Chondrocyte (in vitro differentiated cells): ENCODE measurements at regions not wholly inside any gene's neighbourhood (a gene's known extent, or its start where the extent isn't known, plus 50 kb on each side); places are given as distances from the start of the nearest gene placed in this dataset.

ENCODE experiments used
- DNase-seq: peaks from one replicate; pipeline ENCODE4 v3.0.0; 2021; ENCODE audit warnings: mixed read lengths, low spot score
- H3K27ac Mint-ChIP-seq: one replicate; pipeline ENCODE4 v1.8.0; 2021; ENCODE audit warnings: mild to moderate bottlenecking, moderate library complexity, mixed read lengths; ENCODE audit not compliant: unreplicated experiment
- H3K27me3 Mint-ChIP-seq: 2 replicates; pipeline ENCODE4 v1.8.0; 2021; ENCODE audit warnings: low read depth, mixed read lengths
- H3K36me3 Mint-ChIP-seq: 2 replicates; pipeline ENCODE4 v1.8.0; 2021; ENCODE audit warnings: low read depth, mixed read lengths
- H3K4me1 Mint-ChIP-seq: 2 replicates; pipeline ENCODE4 v1.8.0; 2021; ENCODE audit warnings: low read depth, mild to moderate bottlenecking, mixed read lengths
- H3K4me3 Mint-ChIP-seq: one replicate; pipeline ENCODE4 v1.8.0; 2021; ENCODE audit warnings: mild to moderate bottlenecking, moderate library complexity, mixed read lengths; ENCODE audit not compliant: unreplicated experiment
- H3K9me3 Mint-ChIP-seq: 2 replicates; pipeline ENCODE4 v1.8.0; 2021; ENCODE audit warnings: low read depth, mixed read lengths
- TF ChIP-seq, protein P1 (sequence below): fragments of 200-600 bp; sonication (generic); IDR thresholded peaks from 2 replicates; pipeline ENCODE4 v1.5.0; 2021; ENCODE audit warnings: antibody characterized with exemption, mild to moderate bottlenecking, moderate library complexity

DNA sequence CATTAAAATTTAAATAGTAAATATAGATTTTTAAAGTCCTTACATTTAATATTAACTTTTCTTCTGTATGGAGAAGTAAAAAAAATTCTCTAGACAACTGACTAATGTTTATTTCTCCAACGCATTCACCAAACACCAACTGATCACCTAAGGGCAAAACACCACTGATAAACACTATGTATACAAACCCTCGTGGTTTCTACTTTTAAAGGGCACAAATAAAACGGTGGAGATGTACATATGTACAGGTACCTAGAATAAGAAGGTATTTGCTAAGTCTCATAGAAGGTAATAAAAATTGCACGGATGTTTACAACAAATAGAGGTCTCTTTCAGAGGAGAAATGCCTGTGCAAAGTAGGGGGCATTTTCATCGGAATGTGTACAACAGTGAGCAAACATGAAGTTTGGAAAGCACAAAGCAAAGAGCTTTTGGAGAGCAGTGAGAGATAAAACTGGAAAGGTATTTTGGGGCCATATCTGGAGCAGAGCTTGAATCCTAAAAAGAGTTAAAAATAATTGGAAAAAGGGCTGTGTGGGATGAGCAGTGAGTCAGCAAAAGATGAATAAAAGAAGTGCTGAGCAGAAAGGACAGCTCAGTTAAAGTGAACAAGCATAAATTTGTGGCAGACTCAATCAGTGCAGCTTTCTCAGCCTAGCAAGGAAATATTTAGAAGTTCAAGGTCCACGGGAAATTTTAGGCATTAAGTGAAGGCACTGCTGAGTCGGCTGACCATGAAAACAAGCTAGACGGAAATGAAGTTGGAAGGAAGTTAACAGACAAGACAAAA lies 160.0 kb downstream of the TMEM161B start:
- DNase-seq, result no peak
- Mint-ChIP-seq H3K27ac (no peak overlapping the region), H3K4me3 (no peak overlapping the region), H3K36me3 (no peaks in the 10 kb centered on the region), H3K4me1 (no peaks in the 10 kb centered on the region), H3K9me3 (no peaks in the 10 kb centered on the region), H3K27me3 (peaks cover 3% of the 10 kb centered on the region)
- TF ChIP-seq, protein P1, sequence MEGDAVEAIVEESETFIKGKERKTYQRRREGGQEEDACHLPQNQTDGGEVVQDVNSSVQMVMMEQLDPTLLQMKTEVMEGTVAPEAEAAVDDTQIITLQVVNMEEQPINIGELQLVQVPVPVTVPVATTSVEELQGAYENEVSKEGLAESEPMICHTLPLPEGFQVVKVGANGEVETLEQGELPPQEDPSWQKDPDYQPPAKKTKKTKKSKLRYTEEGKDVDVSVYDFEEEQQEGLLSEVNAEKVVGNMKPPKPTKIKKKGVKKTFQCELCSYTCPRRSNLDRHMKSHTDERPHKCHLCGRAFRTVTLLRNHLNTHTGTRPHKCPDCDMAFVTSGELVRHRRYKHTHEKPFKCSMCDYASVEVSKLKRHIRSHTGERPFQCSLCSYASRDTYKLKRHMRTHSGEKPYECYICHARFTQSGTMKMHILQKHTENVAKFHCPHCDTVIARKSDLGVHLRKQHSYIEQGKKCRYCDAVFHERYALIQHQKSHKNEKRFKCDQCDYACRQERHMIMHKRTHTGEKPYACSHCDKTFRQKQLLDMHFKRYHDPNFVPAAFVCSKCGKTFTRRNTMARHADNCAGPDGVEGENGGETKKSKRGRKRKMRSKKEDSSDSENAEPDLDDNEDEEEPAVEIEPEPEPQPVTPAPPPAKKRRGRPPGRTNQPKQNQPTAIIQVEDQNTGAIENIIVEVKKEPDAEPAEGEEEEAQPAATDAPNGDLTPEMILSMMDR, result no peak

- Mint-ChIP-seq H3K9me3 (no peaks in the 10 kb centered on the region), H3K27ac (no peak overlapping the region), H3K36me3 (no peaks in the 10 kb centered on the region), H3K4me3 (no peak overlapping the region), H3K4me1 (no peaks in the 10 kb centered on the region), H3K27me3 (peaks cover 10% of the 10 kb centered on the region)
- DNase-seq, result no peak
- TF ChIP-seq, protein P1, result no peak
Measured at GRCh38 chr5:88094906-88095496, 173.6 kb downstream of the TMEM161B start.

DNA sequence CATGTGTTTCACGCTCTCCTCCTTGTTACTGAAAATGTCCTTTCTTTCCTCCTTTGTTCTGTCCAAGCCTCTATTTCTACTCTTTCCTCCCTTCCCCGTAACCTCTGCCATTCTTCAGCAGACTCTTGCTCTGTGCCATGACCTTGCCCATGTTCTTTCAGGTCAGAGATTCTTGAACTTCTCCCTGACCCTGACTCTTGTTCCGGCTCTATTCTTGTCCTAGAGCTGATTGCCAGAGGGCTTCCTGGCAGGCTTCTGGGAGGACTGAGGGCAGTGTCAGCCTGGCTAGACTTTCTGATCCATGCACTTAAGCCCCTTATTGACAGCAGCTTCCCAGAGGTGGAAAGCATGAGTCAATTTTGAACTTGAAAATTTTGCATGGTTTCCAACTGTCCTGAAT lies 174.2 kb downstream of the TMEM161B start:
- TF ChIP-seq, protein P1, result no peak
- H3K36me3 Mint-ChIP-seq, result no peaks in the 10 kb centered on the region
- no peak for DNase-seq
- no peaks in the 10 kb centered on the region for H3K4me1 Mint-ChIP-seq
- H3K27ac Mint-ChIP-seq, result no peak overlapping the region
- peaks cover 9% of the 10 kb centered on the region for H3K27me3 Mint-ChIP-seq
- no peaks in the 10 kb centered on the region for H3K9me3 Mint-ChIP-seq
- no peak overlapping the region for H3K4me3 Mint-ChIP-seq

DNA sequence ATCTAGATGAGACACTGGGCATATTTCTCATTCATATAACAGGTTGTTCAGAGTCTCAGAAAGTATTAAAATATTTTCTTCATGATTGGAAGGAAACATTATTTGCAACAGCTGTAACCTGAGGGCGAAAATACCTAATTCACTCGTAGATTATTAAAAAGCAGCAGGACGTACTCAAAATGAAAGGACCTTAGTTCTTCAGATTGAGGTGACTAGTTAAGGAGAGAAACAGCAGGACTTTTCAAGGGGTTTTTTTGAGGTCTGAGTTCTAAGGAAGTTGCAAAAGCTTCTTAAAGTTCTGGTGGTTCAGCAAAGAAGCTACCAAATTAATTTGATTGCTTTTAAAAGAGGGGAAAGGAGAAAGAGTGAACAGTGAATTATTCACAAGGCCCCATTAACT lies 174.9 kb downstream of the TMEM161B start:
- H3K9me3 Mint-ChIP-seq, result no peaks in the 10 kb centered on the region
- peaks cover 9% of the 10 kb centered on the region for H3K27me3 Mint-ChIP-seq
- no peaks in the 10 kb centered on the region for H3K36me3 Mint-ChIP-seq
- no peak for DNase-seq
- no peaks in the 10 kb centered on the region for H3K4me1 Mint-ChIP-seq
- H3K4me3 Mint-ChIP-seq, result no peak overlapping the region
- TF ChIP-seq, protein P1, result no peak
- no peak overlapping the region for H3K27ac Mint-ChIP-seq

DNA sequence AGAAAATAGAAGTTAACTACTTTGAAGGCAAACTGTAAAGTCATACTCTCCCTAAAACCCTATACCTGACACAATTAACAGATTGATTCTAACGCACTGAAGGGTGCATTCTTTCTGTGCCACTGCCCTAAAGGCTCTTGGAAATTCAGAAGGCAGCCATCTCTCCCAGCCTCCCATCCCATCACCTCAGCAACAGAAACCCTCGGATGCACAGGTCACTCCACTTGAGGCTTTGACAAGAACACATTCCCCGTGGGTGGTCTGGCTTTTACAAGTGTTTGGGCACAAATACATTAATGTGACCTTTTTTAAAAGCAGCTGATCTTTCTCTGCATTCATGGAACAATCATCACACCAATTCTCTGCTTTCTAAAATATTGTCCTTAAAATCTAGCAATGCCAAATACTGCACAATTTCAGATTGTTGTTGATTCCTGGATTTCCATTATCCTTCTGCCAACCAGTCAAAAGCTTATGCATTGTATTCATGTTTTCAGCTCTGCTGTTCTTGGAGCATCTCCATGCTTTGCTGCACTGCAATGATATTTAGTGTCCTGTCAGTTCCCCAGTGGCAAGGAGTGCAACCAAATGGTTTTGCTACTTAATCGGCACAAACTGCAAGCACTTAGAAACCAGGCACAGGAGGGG lies 175.6 kb downstream of the TMEM161B start:
- DNase-seq, result no peak
- TF ChIP-seq, protein P1, result no peak
- Mint-ChIP-seq H3K9me3 (no peaks in the 10 kb centered on the region), H3K4me3 (no peak overlapping the region), H3K36me3 (no peaks in the 10 kb centered on the region), H3K4me1 (no peaks in the 10 kb centered on the region), H3K27ac (no peak overlapping the region), H3K27me3 (peaks cover 9% of the 10 kb centered on the region)
